Hematopoietic multipotent progenitor cell treated with erythropoietin and hydrocortisone succinate and interleukin-3 and kit ligand, for 6 days (in vitro differentiated cells): ENCODE measurements at regions not wholly inside any gene's neighbourhood (a gene's known extent, or its start where the extent isn't known, plus 50 kb on each side); places are given as distances from the start of the nearest gene placed in this dataset.
"Not testable (repeated sequence)": the region's sequence is repeated elsewhere in the genome, so short reads cannot be mapped to it uniquely, and the experiment has no call there.

Experiments
- DNase-seq: peaks from one replicate; pipeline ENCODE4 v3.0.0-alpha.2; 2015

DNA sequence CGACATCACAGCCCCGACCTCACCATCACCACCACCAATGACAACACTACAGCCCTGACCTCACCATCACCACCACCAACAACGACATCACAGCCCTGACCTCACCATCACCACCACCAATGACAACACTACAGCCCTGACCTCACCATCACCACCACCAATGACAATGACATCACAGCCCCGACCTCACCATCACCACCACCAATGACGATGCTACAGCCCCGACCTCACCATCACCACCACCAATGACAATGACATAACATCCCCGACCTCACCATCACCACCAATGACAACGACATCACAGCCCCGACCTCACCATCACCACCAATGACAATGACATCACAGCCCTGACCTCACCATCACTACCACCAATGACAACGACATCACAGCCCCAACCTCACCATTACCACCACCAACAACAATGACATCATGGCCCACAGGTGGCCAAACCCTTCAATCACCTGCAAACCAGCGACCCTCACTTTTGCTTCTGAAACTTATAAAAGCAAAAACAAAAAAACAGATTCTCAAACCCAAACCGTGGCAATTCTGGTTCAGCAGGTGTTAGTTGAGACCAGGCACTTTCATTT lies 70.7 kb upstream of the TMEM18 start:
- no peak for DNase-seq

DNA sequence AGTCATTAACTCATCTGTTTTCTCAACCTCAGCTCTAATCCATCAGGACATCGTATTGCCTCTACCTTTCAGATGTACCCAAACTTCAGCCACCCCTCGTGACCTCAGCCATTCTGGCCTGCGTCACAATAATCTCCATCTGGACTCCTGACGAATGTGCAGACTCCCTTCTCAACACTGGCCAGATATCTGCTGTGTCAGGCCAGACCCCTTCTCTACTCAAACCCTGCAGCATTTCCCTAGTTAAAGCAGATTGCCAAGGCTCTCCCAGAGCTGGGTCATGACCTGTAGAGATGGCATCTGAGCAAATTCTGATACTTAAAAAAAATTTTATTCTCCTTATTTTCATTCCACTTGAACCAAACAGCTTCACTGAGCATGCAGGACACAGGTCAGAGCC lies 69.5 kb upstream of the TMEM18 start:
- DNase-seq, result no peak

GRCh38 chr2:744088-744487 lies 66.9 kb upstream of the TMEM18 start:
- no peak for DNase-seq

DNA sequence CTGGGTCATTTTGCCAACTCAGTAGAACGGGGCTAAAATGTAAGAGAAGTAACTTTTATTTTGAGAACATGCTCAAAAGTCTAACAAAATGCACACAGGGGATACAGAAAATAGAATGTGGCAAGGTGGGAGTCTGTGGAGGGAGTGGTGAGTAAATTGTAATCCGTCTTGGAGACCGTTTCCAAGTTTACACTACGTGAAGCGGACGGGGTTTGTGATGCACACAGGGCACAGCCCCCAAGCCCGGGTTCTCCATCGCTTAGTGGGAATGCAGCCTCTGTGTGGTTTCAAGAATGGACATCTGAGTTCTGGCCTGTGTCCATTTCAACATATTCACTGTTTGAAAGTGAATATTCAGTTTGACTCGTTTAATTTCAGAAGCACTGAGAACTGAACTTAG lies 65.0 kb upstream of the TMEM18 start:
- no peak for DNase-seq

DNA sequence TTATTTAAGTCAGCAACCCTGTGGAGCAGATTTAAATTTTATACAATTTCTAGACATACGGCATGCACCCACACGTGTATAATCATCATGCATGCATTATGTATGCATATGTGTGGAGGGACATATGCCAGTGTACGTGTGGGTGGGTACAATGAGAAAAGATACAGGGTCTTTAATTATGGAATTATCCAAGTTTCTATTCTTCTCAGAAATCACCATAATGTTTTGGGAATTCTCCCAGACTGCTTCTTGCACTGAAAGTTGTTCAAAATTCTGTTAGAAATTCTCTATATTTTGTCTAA lies 63.9 kb upstream of the TMEM18 start:
- DNase-seq, result no peak

GRCh38 chr2:740322-741194 lies 63.4 kb upstream of the TMEM18 start:
- peak; percentile 12 for DNase-seq

DNA sequence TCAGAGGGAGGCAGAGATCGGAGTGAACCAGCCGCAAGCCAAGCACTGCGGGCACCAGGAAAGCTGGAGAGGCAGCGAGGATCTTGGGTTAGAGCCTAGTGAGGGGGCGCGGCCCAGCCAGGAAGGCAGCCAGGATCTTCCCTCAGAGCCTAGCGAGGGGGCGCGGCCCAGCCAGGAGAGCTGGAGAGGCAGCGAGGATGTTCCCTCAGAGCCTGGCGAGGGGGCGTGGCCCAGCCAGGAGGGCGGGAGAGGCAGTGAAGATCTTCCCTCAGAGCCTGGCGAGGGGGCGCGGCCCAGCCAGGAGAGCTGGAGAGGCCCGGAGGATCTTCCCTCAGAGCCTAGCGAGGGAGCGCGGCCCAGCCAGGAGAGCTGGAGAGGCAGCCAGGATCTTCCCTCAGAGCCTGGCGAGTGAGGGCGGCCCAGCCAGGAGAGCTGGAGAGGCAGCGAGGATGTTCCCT lies 62.7 kb upstream of the TMEM18 start:
- DNase-seq, result not testable (repeated sequence)

DNA sequence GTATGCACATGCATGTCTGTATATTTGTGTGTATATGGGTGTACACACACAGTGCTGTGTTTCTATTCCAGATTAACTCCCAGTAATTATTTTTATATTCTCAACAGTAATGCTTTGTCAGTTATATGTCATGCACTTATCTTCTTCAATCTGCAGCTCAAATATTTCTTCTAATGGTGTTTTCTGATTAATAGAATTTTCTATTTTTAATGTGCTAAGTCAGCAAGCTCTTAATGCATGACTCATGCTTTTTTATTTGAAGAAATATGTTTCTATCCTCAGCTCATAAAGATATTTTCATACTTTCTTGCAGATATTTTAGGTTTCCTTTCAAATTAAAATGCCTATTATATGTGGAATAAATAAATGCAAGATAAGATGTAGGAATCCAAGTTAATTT lies 59.7 kb upstream of the TMEM18 start:
- no peak for DNase-seq

GRCh38 chr2:735670-736218 lies 58.5 kb upstream of the TMEM18 start:
- DNase-seq, result no peak

DNA sequence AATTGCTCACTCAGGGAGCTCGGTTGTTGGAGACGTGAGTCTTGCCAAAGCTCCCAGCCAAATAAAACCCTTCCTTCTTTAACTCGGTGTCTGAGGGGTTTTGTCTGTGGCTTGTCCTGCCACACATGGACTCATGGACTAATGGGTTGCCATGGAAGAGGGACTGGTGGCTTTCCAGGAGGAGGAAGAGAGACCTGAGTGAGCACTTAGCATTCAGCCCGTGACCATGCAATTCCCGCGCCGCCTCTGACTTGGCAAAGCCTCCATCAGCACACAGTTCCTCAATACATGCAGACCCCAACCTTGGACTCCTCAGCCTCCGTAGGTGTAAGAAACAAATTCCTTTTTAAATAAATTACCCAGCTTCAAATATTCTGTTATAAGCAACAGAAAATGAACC lies 57.3 kb upstream of the TMEM18 start:
- DNase-seq, result no peak

DNA sequence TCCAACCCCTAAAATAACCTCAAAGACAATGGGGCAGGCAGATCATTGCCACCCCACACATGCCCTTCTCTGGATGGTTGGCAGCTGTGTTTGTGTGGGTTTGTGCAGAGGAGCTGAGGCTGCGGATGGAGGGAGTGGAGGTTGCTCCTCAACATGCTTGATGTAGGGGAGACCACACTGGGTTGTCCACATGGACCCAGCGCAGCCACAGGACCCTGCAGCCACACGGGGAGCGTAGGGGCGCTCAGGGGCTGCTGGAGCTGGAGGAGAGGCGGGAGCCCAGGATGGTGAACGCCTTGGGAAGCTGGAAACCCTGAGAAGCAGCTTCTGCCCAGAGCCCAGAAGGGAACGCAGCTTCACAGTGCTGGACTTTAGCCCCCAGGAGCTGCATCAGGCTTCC lies 56.3 kb upstream of the TMEM18 start:
- DNase-seq, result no peak

GRCh38 chr2:733001-733400 lies 55.8 kb upstream of the TMEM18 start:
- no peak for DNase-seq

DNA sequence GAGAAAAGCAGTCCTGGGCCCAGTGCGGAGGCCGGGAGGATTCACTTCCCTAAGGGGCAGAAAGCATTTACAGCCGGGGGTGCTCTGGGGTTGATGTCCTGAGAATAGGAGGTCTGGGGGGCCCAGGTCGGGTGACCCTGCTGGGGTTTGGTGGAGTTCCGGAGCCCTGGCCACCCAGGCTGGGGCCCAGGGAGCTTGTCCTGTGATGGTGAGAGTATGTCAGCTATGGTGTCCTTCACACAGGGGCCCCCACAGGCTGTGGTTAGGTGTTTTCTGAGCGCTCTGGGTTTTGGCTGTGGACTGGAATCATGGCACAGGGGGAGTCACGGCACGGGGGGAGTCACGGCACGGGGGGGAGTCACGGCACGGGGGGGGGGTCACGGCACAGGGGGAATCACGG lies 54.5 kb upstream of the TMEM18 start:
- DNase-seq, result no peak

- no peak for DNase-seq
Observed at GRCh38 chr2:729376-729861, 52.2 kb upstream of the TMEM18 start.

- DNase-seq, result no peak
Observed at GRCh38 chr2:728165-728564, 51.0 kb upstream of the TMEM18 start.

DNA sequence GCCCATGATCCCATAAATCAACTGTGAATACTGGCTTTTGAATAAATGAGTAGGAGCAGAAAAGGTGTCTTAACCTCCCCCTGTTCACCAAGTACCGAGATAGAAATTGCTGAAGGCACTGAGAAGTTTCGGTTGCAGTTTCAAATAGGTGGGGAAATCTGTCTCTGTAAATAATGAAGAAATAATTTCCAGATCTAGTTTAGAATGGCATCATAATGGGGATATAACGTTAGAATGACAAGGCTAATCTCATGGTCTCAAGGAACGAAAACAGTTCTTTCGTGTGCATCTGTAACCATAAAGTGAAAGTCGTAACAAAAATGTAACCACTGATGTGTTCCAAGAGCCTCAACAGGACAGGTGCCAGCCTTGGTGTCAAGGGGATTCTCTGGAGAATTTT lies 49.9 kb upstream of the TMEM18 start:
- no peak for DNase-seq
